ENCODE measurements at regions not wholly inside any gene's neighbourhood (a gene's known extent, or its start where the extent isn't known, plus 50 kb on each side); places are given as distances from the start of the nearest gene placed in this dataset.
"Not testable (repeated sequence)": the region's sequence is repeated elsewhere in the genome, so short reads cannot be mapped to it uniquely, and the experiment has no call there.

DNA sequence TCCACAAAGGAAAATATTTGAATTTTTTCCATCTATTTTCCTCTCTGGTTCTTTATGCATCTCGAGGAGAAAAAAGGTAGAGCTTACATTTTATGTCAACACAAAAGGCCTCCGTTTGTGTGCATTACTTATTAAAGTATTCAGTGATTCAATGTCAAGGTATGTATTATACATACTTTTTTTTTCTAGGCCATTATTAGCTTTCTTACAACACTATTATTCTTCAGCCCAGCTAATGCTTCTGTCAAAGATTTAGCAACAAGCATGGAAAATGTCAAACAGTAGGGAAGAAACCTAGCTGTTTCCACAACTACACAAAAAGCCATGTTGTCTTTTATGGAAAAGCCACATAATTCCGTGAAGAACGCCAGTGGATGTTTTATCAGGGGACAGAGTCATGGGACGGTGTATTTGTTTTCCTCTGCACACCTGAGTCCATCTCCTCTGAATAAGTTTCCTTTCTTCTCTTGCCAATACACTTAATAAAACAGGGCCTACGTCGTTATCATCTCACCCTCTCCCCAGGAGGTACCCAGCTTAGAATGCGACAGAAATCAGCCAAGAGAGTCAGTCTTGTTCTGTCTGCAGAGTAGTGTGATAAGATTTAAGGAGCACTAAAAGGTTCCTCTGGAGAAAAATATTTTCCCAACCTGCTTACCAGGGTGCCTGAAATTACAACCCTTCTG lies 209.7 kb upstream of the AUTS2 start:
- no peak for DNase-seq (ENCODE audit: low read depth)

DNA sequence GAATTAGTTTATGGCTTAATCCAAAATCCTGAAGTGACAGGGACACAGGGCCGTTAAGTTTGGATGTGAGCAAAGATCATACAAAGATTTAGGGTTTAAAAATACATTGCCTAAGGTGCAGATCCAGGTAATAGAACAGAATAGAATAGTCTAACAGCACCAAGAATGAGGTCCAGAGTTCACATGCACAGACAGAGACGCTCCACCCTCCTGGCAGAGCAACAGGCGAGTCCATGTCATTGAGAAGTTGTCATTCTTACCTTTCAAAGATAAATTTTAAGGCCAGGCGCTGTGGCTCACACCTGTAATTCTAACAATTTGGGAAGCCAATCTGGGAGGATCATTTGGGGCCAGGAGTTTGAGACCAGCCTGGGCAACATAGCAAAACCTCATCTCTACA lies 209.1 kb upstream of the AUTS2 start:
- no peak for DNase-seq (ENCODE audit: low read depth)

DNA sequence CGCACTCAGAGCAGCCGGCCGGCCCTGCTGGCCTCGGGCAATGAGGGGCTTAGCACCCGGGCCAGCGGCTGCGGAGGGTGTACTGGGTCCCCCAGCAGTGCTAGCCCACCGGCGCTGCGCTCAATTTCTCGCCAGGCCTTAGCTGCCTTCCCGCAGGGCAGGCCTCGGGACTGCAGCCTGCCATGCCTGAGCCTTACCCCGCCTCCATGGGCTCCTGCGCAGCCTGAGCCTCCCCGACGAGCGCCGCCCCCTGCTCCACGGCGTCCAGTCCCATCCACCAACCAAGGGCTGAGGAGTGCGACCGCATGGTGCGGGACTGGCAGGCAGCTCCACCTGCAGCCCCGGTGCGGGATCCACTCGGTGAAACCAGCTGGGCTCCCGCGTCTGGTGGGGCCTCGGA lies 204.4 kb upstream of the AUTS2 start:
- not testable (repeated sequence) for DNase-seq (ENCODE audit: low read depth)

DNA sequence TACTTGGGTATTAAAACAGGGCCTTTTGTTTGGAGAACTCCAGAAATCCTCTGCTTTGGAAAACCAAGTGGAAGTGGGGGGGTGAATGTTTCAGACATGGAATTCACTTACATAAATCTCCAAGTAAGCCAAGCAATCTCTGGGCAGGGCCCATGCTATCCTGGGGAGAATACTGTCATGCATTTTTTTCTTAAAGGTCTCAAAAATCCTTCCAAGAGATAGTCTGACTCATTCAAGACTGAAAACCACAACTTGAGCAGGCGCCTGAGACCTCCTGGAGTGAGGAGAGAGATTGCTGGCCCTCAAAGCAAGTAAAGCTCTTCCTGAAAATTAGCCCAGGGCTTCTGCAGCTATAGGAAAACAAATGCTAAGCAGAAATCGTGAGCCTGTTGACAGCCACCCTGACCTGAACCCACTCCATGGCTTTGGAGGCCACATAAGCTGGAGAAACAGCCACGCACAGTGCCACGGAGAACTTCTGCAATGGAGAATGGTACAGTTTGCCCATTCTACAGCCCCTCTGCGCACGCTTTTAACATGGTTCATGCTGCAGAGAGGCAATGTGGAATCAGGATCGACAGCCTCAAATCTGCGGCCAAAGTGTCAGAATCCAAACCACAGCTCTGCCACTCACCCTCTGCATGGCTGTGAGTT lies 203.1 kb upstream of the AUTS2 start:
- DNase-seq (ENCODE audit: low read depth): no peak

DNA sequence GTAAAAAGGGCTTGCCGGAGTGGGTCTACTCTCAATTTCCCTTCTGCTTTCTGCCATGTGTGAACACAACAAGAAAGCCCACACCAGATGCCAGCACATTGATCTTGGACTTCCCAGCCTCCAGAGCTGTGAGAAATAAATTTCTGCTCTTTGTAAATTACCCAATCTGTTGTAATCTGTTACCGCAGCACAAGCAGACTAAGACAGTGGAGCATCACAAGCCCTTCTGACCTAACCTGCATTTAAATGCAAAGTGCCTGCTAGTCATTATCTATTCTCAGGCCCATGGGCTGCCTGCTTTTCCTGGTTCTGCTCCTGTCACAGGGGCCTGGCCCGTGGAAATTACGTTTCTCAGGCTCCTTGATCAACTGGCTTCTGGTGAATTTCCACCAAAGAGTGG lies 199.3 kb upstream of the AUTS2 start:
- DNase-seq (ENCODE audit: low read depth): no peak

DNA sequence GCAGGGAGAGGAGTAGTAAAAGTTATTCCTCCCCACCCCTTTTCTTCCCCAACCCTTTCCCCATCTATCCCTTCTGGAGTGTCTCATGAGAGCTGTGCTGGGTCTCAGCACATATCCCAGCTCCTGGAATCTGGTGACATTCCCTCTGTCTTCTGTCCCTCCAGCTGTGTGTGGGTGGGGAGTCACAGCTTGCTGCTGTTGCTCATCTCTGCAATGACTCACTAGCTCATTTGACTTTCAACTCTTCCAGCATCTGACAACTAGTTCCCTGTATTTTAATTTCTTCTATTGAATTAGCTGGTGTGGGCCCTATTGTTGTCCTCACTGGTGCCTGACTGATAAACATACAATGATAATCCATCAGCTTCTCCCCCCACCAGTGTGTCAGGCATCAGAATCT lies 198.9 kb upstream of the AUTS2 start:
- no peak for DNase-seq (ENCODE audit: low read depth)

DNA sequence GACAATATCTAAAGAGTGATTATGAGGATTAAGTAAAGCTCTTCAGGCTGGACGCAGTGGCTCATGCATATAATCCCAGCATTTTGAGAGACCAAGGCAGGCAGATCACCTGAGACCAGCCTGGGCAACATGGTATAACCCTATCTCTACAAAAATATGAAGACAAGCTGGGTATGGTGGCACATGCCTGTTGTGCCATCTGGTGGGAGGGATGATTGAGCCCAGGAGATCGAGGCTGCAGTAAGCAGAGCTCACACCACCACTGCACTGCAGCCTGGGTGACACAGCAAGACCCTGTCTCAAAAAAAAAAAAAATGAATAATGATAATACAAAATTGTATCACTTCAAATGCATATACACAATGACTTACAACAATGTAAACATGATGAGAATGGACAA lies 195.6 kb upstream of the AUTS2 start:
- no peak for DNase-seq (ENCODE audit: low read depth)

DNA sequence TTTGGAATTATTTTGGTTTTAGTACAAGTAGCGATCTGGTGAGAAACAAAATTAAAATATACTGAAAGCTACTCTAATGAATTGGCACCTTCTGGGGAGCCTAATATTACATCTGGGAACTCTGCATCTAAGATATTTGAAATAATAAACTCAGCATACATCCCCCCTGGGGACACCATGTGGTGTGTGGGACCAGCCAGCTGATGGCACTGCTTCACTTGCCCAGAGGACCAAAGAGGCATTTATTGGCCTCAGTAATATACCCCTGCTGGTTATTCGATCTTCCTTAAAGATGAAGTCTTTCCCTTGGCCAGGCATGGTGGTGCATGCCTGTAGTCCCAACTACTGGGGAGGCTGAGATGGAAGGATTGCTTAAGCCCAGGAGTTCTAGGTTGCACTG lies 195.1 kb upstream of the AUTS2 start:
- DNase-seq (ENCODE audit: low read depth): no peak

DNA sequence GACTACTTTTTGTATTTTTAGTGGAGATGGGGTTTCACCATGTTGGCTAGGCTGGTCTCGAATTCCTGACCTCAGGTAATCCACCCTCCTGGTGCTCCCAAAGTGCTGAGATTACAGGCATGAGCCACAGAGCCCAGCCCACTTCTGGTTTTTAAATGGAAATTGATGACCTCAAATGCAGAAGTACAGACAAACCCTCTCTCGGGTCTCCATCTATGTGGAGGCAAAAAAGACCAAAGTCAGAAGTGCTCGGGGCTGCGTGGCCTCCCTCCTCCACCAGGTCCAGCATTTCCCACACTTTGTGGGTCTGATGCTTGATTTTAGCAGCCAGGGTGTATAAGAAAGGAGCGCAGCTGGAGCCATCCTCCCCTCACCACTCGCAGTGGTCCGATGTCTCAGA lies 187.3 kb upstream of the AUTS2 start:
- DNase-seq (ENCODE audit: low read depth): no peak

DNA sequence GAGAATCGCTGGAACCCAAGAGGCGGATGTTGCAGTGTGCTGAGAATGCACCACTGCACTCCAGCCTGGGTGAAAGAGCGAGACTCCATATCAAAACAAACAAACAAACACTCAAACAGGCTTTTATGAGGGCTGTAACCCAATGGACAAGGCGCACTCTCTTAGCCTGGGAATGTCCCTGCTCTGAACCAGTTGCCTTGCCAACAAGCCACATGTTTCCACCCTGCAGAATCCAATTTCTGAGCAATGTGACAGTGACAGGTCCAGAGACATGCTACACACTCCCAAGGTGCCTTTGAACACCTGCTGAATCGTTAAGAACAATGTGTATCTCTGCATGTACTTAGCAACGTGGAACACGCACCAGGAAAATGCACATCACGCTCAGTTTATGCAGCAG lies 186.8 kb upstream of the AUTS2 start:
- no peak for DNase-seq (ENCODE audit: low read depth)

DNA sequence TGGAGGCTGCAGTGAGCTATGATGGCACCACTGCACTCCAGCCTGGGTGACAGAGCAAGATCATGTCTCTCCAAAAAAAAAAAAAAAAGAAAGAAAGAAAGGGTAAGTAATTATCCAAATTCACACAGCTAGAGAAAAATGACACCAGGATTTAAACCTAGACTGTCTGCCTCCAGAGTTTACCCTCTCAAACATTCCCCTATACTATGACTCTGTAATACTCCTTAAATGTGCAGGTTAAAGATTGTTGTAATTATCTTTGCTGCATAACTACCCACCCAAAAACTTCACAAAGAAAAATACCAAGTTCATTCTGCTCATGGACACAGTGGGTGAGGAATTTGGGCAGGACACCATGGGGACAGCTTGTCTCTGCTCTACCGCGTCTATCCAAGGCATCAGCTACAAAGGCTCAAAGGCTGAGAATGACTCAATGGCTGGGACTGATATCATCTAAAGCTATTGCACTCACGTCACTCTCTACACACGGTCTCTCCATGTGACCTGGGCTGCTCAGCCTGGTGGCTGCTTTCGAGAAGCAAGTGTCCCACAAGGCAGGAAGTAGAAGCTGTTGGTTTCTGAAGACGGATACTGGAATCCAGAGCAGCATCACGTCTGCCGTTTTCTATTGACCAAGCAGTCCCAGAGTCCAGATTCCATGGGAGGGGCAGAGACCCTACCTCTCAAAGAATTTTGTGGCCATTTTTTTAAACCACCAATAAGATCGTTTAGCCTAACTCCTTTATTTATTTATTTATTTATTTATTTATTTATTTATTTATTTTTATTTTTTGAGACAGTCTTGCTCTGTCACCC lies 185.7 kb upstream of the AUTS2 start:
- DNase-seq (ENCODE audit: low read depth): no peak

DNA sequence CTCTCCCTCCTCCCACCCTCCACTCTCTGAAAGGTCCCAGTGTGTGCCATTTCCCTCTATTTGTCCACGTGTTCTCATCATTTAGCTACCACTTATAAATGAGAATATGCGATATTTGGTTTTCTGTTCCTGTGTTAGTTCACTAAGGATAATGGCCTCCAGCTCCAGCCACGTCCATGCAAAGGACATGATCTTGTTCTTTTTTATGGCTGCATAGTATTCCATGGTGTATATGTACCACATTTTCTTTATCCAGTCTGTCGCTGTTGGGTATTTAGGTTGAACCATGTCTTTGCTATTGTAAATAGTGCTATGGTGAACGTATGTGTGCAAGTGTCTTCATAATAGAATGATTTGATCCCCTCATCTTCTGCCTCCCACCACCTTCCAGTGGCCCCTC lies 183.7 kb upstream of the AUTS2 start:
- DNase-seq (ENCODE audit: low read depth): no peak

DNA sequence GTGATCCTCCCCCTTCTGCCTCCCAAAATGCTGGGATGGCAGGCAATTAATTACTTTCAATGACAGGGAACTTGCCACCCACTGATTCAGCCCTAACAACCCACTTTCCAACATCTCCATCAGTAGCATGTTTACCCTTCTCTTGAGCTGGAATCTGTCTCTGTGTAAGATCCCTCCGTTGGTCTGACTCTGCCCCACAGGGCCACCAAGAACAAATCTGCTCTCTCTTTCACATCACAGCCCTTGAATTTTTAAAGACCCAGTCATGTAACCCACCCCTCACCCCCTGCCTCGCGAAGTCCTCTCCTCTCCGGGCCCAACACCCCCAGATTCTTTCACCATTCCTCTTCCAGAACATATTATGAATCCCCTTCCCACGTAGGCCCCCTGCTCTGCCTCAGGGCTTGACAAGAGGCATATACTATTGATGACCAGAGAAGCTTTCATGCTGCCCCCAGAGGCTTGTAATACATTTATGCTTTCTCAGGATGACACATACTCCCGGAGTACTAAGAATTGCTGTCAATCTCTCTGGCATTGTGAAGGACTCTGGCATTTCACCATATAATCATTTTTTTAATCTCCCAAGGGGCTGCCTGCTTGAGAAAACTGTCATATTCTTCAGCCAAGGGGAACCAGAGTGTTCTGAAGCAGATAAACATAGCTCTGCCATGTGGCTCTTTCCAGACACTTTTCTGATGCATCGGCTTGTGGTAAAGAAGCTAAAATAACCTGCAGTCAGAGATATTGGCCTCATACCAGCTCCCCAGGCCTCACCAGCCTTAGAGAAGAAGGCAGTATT lies 179.2 kb upstream of the AUTS2 start:
- no peak for DNase-seq (ENCODE audit: low read depth)

DNA sequence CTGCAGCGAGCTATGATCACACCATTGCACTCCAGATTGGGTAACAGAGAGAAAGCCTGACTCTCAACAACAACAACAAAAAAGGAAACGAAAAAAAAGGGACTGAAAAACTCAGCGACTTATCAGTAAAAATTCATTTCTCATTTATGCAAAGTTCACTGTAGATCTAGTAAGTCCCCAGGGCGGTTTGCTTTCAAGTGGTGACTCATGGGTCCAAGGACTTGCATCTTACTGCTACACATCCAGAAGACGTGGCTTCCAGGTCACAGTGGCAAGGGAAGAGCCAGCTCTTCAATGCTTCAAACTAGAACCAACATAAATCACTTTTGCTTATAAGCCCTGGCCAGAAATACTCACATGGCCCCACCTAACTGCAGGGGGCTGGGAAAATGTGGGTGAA lies 178.3 kb upstream of the AUTS2 start:
- no peak for DNase-seq (ENCODE audit: low read depth)

DNA sequence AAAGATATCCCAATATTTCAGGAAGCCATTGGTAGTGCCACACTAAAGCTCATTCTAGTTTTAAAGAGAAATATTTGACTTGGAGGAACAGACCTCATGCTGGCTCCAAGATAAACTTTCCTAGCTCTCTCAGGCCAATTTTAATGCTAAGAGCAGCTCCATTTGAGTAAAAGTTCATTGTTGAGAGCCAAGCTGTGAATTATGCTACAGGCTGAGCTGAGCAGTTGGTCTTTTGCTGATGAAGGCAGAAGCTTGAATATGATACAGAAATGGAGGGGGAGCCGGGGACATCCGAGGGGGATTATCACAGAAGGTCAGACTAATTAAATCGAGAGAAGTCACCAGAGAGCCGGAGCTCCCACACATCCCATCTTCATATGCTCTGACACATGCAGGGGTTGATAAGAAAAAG lies 175.7 kb upstream of the AUTS2 start:
- no peak for DNase-seq (ENCODE audit: low read depth)

DNA sequence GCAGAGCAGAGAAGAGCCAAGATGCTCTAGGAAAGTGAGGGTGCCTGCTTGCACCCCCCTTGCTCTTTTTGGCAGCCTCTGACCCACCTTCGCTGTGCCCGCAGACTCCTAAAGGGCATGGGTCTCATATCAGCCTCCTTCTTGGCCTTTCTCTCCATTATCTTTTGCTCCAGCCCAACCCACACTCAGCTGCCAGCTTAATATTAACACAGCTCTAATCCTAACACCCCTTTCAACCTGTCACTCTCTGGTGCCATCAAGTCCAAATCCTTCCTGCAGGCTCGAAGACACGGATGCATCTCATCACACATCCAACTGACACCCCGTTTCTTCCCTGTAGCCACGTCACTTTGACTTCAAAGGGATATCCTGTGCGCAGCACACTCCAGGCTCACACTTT lies 171.6 kb upstream of the AUTS2 start:
- DNase-seq (ENCODE audit: low read depth): no peak

DNA sequence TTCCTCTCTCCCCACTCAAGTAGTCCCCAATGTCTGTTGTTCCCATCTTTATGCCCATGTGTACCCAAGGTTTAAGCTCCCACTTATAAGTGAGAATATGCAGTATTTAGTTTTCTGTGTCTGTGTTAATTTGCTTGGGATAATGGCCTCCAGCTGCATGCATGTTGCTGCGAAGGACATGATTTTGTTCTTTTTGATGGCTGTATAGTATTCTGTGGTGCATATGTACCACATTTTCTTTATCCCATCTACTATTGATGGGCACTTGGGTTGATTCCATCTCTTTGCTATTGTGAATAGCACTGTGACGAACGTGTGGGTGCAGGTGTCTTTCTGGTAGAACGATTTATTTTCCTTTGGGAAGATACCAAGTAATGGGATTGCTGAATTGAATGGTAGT lies 170.2 kb upstream of the AUTS2 start:
- DNase-seq (ENCODE audit: low read depth): no peak

DNA sequence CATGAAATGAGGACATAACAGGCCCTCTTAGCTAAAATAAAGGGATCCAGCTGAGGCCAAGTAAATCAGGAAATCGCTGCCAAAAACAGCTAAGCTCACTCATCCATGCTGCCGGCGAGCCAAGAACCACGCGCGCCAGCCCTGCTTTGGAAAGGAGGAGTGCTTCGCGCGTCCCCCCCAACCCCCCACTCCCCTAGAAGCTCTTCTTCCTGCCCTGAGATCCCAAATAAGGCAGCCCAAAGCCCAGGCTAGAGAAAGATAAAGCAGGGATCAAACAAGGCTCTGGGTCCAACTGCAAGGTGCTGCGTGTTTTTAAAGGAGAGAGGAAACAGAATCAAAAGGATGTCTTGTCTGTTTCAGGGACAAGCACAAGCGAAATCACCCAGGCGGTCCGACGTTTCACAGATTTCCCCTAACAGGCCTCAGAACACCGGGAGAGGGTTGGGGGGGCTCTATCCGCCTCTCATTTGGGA lies 168.3 kb upstream of the AUTS2 start:
- no peak for DNase-seq (ENCODE audit: low read depth)

DNA sequence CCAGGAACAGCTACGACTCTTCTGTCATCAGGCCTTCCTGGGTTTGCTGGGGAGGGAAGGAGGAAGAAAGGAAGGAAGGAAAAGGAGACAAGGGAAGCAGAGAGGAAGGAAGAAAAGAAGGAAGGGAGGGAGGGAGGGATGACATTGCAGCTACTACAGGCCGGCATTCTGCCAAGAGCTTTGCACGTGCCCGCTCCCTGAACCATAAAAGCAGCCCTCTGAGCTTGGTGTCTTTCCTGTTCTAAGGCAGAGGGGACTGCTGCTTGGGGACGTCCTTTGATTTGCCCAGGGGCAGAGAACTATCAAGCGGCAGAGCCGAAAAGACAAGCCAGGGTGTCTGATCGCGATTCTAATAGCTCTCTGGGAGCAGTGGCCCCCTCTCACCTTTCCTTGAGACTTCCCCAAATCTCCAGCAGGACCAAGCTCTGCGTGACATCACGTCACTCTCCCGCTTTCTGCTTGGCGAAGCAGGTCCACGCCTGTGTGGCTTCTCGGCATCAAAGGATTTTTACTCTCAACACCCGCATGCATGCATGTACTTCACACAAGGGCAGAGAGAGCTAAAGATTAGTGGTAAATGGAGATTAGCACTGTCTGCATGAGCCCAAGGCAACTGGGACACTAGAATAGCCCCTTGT lies 167.8 kb upstream of the AUTS2 start:
- no peak for DNase-seq (ENCODE audit: low read depth)

DNA sequence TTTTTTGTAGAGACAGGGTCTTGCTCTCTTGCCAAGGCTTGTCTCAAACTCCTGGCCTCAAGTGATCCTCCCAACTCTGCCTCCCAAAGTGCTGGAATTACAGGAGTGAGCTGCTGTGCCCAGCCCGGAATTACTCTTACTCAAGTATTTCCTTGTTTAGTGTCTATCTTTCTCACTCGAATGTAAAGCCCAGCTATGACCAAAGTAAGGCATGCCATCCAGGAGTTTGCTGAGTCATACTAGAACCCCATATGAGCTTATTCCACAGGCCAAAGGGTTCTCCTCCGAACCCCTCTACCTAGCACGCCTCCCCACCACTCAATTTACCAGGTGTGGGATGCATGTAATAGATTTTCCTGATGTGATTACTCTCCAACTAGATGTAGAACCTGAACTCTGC lies 166.6 kb upstream of the AUTS2 start:
- no peak for DNase-seq (ENCODE audit: low read depth)

DNA sequence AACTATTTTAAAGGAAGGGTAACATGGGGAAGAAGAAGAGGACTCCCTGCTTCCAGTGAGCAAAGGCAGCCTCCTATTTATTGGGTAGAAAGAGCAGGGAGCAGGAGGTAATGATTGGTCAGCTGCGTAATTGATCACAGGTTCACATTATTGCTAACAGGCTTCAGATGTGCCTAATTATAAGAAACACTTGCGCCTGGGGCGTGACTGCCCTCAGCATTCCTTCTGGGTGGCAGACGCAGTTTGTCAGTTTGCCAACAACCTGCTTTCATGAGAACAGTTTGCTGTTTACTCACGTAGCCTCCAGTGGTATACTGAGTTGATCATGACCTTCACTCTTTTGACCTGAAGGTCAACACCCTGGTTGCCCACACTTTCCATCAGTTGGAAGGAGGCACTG lies 166.0 kb upstream of the AUTS2 start:
- DNase-seq (ENCODE audit: low read depth): not testable (repeated sequence)

DNA sequence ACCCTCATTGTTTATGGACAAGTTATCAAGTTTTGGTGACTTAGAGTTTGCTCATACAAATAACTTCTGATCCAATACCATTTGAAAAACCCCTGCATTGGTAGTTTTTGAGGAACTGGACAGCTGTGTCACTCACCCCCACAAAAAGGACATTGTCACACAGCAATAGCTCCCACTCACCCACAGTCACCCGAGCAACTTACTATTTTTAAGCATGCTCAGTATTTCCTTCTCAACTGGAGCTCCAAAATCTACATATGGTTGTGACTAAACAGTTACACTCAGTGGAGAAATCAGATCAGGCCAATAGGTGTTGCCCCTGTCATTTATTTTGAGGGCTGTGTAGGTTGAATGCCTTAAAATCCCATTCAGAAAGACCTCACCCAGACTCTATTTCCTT lies 165.2 kb upstream of the AUTS2 start:
- DNase-seq (ENCODE audit: low read depth): no peak
